IMR-90 (cell line): ENCODE measurements at regions not wholly inside any gene's neighbourhood (a gene's known extent, or its start where the extent isn't known, plus 50 kb on each side); places are given as distances from the start of the nearest gene placed in this dataset.

ENCODE experiments used
- CEBPB ChIP-seq: IDR thresholded peaks from 2 replicates; pipeline ENCODE4 v1.6.1; 2012; ENCODE audit warnings: low read depth, low read length, improper control_type of control experiment
- CHD1 ChIP-seq: IDR thresholded peaks from 2 replicates; pipeline ENCODE4 v1.6.1; 2012; ENCODE audit warnings: low read depth, low read length, improper control_type of control experiment
- CTCF ChIP-seq: conservative IDR thresholded peaks from 2 replicates; pipeline ENCODE4 v1.5.1; 2012; ENCODE audit warnings: mild to moderate bottlenecking, low read depth, low read length, improper control_type of control experiment
- FOS ChIP-seq: fragments of 150-350 bp; IDR thresholded peaks from 2 replicates; pipeline ENCODE4 v1.6.1; 2016; ENCODE audit warnings: low read depth, low read length
- MAFK ChIP-seq: IDR thresholded peaks from 2 replicates; pipeline ENCODE4 v1.6.1; 2012; ENCODE audit warnings: low read depth, low read length, improper control_type of control experiment
- MAZ ChIP-seq: IDR thresholded peaks from 2 replicates; pipeline ENCODE4 v1.6.1; 2012; ENCODE audit warnings: low read depth, mild to moderate bottlenecking, low read length, improper control_type of control experiment, moderate library complexity, borderline replicate concordance
- POLR2A ChIP-seq: IDR thresholded peaks from 2 replicates; pipeline ENCODE4 v1.6.1; 2012; ENCODE audit warnings: mild to moderate bottlenecking, low read depth, low read length
- RAD21 ChIP-seq: IDR thresholded peaks from 2 replicates; pipeline ENCODE4 v1.6.1; 2012; ENCODE audit warnings: low read length, improper control_type of control experiment
- RFX5 ChIP-seq: IDR thresholded peaks from 2 replicates; pipeline ENCODE4 v1.8.0; 2012; ENCODE audit warnings: low read depth, mild to moderate bottlenecking, low read length, moderate library complexity
- SMC3 ChIP-seq: fragments of 150-350 bp; IDR thresholded peaks from 2 replicates; pipeline ENCODE4 v1.6.1; 2016; ENCODE audit warnings: low read depth, mild to moderate bottlenecking, antibody characterized with exemption, low read length, moderate library complexity
- USF2 ChIP-seq: fragments of 150-350 bp; IDR thresholded peaks from 2 replicates; pipeline ENCODE4 v1.6.1; 2017; ENCODE audit warnings: mild to moderate bottlenecking, antibody characterized with exemption, low read length, low read depth

GRCh38 chr9:118692613-118693012, 676.6 kb downstream of the BRINP1 start:
- TF ChIP-seq CTCF (no peak), POLR2A (no peak), CHD1 (no peak), MAFK (no peak), RFX5 (no peak), USF2 (no peak), SMC3 (no peak), MAZ (no peak), RAD21 (no peak), CEBPB (no peak), FOS (no peak)
